Activated T-cell treated with anti-CD3 and anti-CD28 coated beads for 4 hours (primary cell): ENCODE measurements at regions not wholly inside any gene's neighbourhood (a gene's known extent, or its start where the extent isn't known, plus 50 kb on each side); places are given as distances from the start of the nearest gene placed in this dataset.
"Not testable (repeated sequence)": the region's sequence is repeated elsewhere in the genome, so short reads cannot be mapped to it uniquely, and the experiment has no call there.

ENCODE experiments used
- DNase-seq: peaks from one replicate; pipeline ENCODE4 v3.0.0-alpha.2; 2020

- no peak for DNase-seq
Observed at GRCh38 chr17:37828651-37829124, 83.8 kb upstream of the HNF1B start.

GRCh38 chr17:37827905-37828650, 83.2 kb upstream of the HNF1B start:
- no peak for DNase-seq

GRCh38 chr17:37826497-37827430, 81.9 kb upstream of the HNF1B start:
- DNase-seq = no peak

GRCh38 chr17:37825851-37826250, 81.0 kb upstream of the HNF1B start:
- no peak for DNase-seq

- DNase-seq = no peak
Observed at GRCh38 chr17:37824534-37825485, 80.0 kb upstream of the HNF1B start.

- no peak for DNase-seq
Observed at GRCh38 chr17:37823996-37824395, 79.1 kb upstream of the HNF1B start.

GRCh38 chr17:37820995-37821713, 76.3 kb upstream of the HNF1B start:
- no peak for DNase-seq

- no peak for DNase-seq
Observed at GRCh38 chr17:37820313-37820994, 75.6 kb upstream of the HNF1B start.

- no peak for DNase-seq
Observed at GRCh38 chr17:37818689-37819088, 73.8 kb upstream of the HNF1B start.

- no peak for DNase-seq
Observed at GRCh38 chr17:37816950-37817349, 72.1 kb upstream of the HNF1B start.

GRCh38 chr17:37815536-37815935, 70.7 kb upstream of the HNF1B start:
- DNase-seq = no peak

- DNase-seq = no peak
Observed at GRCh38 chr17:37813751-37814150, 68.9 kb upstream of the HNF1B start.

GRCh38 chr17:37808846-37809245, 64.0 kb upstream of the HNF1B start:
- not testable (repeated sequence) for DNase-seq

- no peak for DNase-seq
Observed at GRCh38 chr17:37802712-37803416, 58.0 kb upstream of the HNF1B start.

GRCh38 chr17:37802061-37802595, 57.3 kb upstream of the HNF1B start:
- no peak for DNase-seq

GRCh38 chr17:37801171-37801570, 56.3 kb upstream of the HNF1B start:
- DNase-seq = no peak

- no peak for DNase-seq
Observed at GRCh38 chr17:37797206-37797605, 52.3 kb upstream of the HNF1B start.

- no peak for DNase-seq
Observed at GRCh38 chr17:37796076-37796475, 51.2 kb upstream of the HNF1B start.
